Type B pancreatic cell (in vitro differentiated cells): ENCODE measurements at regions not wholly inside any gene's neighbourhood (a gene's known extent, or its start where the extent isn't known, plus 50 kb on each side); places are given as distances from the start of the nearest gene placed in this dataset.

Experiments used
- DNase-seq: peaks from one replicate; pipeline ENCODE4 v3.0.0; 2021; ENCODE audit warnings: mixed read lengths; ENCODE audit not compliant: unreplicated experiment; ENCODE audit errors: extremely low spot score
- H3K27ac Mint-ChIP-seq: 2 replicates; pipeline ENCODE4 v1.8.0; 2021; ENCODE audit warnings: mild to moderate bottlenecking, mixed read lengths
- H3K27me3 Mint-ChIP-seq: 2 replicates; pipeline ENCODE4 v1.8.0; 2021; ENCODE audit warnings: mixed read lengths
- H3K36me3 Mint-ChIP-seq: 2 replicates; pipeline ENCODE4 v1.8.0; 2021; ENCODE audit warnings: mixed read lengths
- H3K4me1 Mint-ChIP-seq: one replicate; pipeline ENCODE4 v1.8.0; 2021; ENCODE audit warnings: mixed read lengths; ENCODE audit not compliant: unreplicated experiment
- H3K4me3 Mint-ChIP-seq: 2 replicates; pipeline ENCODE4 v1.8.0; 2021; ENCODE audit warnings: mild to moderate bottlenecking, mixed read lengths
- H3K9me3 Mint-ChIP-seq: 2 replicates; pipeline ENCODE4 v1.8.0; 2021; ENCODE audit warnings: mixed read lengths
- TF ChIP-seq, protein P1 (sequence below): fragments of 200-600 bp; sonication (generic); conservative IDR thresholded peaks from 2 replicates; pipeline ENCODE4 v1.5.0; 2021; ENCODE audit warnings: antibody characterized with exemption, mild to moderate bottlenecking

DNA sequence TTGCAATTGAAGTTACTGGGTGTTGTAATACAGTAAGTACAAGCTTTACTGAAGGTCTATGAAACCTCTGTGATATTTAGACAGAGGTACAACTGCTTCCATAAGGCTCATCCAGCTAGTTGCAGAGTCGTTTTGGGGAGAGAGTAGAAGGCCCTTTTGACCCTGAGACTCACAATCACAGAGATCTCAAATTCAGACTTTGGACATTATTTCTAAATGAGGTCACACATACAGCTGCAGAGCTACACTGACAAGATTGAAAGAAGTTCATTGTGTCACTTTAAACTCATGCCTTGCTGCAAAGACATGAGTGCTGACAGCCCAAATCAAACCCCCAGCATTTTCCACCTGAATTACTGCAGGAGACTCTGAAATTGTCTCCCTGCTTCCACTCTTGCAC is 205.9 kb upstream of the TMEM161B start:
- Mint-ChIP-seq H3K4me1 (no peaks in the 10 kb centered on the region), H3K27ac (no peak overlapping the region), H3K27me3 (peaks cover 4% of the 10 kb centered on the region), H3K36me3 (no peaks in the 10 kb centered on the region), H3K4me3 (no peak overlapping the region), H3K9me3 (no peaks in the 10 kb centered on the region)
- TF ChIP-seq, protein P1, sequence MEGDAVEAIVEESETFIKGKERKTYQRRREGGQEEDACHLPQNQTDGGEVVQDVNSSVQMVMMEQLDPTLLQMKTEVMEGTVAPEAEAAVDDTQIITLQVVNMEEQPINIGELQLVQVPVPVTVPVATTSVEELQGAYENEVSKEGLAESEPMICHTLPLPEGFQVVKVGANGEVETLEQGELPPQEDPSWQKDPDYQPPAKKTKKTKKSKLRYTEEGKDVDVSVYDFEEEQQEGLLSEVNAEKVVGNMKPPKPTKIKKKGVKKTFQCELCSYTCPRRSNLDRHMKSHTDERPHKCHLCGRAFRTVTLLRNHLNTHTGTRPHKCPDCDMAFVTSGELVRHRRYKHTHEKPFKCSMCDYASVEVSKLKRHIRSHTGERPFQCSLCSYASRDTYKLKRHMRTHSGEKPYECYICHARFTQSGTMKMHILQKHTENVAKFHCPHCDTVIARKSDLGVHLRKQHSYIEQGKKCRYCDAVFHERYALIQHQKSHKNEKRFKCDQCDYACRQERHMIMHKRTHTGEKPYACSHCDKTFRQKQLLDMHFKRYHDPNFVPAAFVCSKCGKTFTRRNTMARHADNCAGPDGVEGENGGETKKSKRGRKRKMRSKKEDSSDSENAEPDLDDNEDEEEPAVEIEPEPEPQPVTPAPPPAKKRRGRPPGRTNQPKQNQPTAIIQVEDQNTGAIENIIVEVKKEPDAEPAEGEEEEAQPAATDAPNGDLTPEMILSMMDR = no peak
- DNase-seq = no peak

DNA sequence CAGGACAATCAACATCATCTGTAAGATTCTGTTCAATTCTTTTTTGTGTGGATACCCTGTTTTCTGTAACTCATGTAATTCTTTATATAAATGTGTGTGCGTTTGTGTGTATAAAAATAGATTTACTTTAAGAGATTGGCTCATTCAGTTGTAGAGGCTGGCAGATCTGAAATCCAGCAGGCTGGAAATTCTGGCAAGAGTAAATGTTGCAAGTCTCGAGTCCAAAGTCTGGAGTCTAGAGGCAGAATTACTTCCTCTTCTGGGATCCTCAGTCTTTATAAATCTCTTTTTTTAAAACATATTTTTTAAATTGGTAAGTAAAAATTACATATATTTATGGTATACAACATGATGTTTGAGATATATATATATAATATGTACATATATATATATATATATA is 202.1 kb upstream of the TMEM161B start:
- H3K27me3 Mint-ChIP-seq = peaks cover 4% of the 10 kb centered on the region
- DNase-seq = no peak
- H3K4me1 Mint-ChIP-seq = no peaks in the 10 kb centered on the region
- TF ChIP-seq, protein P1 = no peak
- no peaks in the 10 kb centered on the region for H3K9me3 Mint-ChIP-seq
- no peak overlapping the region for H3K4me3 Mint-ChIP-seq
- H3K27ac Mint-ChIP-seq = no peak overlapping the region
- no peaks in the 10 kb centered on the region for H3K36me3 Mint-ChIP-seq

DNA sequence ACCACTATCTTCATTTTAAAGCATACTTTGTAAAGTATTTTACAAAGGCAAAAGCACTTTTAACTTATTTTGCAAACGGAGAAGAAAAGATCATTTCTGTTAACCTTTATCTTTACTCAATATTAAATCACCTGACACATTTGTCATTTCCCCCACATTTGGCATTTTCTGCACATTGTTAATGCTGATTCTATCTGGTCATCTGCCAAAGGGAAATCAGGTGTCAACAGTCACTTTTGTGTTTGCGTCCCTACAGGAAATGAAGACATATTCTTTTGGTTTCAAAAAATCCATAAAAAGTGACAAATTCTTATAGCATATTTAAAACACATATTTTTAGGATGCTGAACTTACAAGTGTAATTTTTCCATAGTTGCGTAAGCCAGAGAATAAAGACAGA is 191.3 kb upstream of the TMEM161B start:
- no peak for DNase-seq
- TF ChIP-seq, protein P1 = no peak
- H3K4me3 Mint-ChIP-seq = no peak overlapping the region
- no peaks in the 10 kb centered on the region for H3K9me3 Mint-ChIP-seq
- H3K27ac Mint-ChIP-seq = no peak overlapping the region
- H3K27me3 Mint-ChIP-seq = peaks cover 3% of the 10 kb centered on the region
- H3K4me1 Mint-ChIP-seq = no peaks in the 10 kb centered on the region
- H3K36me3 Mint-ChIP-seq = no peaks in the 10 kb centered on the region

DNA sequence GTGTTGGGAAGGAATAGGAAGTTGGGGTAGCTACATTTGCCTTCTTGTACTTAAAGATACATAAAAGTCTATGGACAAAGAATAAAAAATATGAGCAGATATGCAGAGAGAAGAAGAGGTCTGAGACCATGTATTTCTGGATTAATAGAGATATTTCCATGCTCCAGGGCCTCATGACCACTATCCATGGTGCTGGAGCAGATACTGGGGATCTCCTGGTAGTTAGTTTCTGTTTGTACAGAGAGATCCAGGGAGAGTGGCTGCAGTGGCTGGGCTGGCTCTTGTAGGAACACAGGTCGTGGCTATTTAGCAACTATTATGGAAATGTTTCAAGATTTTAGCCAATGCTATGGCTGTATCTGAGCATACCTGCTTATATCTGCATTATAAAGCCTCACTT is 184.2 kb upstream of the TMEM161B start:
- no peaks in the 10 kb centered on the region for H3K4me1 Mint-ChIP-seq
- no peak overlapping the region for H3K27ac Mint-ChIP-seq
- no peaks in the 10 kb centered on the region for H3K9me3 Mint-ChIP-seq
- DNase-seq = no peak
- peaks cover 11% of the 10 kb centered on the region for H3K27me3 Mint-ChIP-seq
- TF ChIP-seq, protein P1 = no peak
- no peaks in the 10 kb centered on the region for H3K36me3 Mint-ChIP-seq
- no peak overlapping the region for H3K4me3 Mint-ChIP-seq

DNA sequence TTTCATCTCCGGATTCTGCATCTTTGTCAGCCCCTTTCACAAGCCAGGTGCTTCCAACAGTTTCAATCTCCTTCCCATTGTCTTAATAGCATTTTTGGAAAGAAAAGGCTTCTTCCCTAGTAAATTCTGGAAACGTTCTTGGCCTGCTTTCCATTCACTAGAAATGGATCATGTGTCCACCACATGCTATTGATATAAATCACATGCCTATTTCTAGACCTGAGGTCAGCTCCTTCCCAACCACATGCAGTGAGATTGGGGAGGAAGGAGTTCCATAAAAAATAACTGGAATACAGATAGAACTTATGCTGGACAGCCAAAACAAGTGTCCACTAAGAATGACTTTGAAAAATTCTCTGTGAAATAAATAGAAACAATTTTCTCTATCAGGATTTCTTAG is 181.6 kb upstream of the TMEM161B start:
- H3K27me3 Mint-ChIP-seq = peaks cover 11% of the 10 kb centered on the region
- no peaks in the 10 kb centered on the region for H3K36me3 Mint-ChIP-seq
- no peak for DNase-seq
- H3K4me1 Mint-ChIP-seq = no peaks in the 10 kb centered on the region
- TF ChIP-seq, protein P1 = no peak
- H3K4me3 Mint-ChIP-seq = no peak overlapping the region
- H3K27ac Mint-ChIP-seq = no peak overlapping the region
- H3K9me3 Mint-ChIP-seq = no peaks in the 10 kb centered on the region

DNA sequence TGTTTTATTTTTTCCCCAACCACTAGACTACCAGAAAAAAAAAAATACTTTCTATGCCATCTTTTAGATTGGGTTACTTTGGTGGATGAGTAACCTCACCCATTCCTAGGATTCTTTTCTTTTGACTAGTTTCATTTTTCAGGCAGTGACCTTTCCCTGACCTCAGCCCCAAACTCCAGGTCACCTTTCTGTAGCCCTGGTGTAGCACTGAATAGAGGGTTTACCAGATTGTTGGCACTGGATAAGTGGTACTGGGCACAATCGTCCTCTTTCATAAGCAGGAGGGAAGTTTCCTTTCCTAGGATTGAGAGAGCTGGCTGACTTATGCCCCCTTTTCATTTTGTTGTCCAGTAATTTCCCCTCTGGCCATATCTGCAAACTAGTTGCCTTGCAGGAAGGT is 169.4 kb upstream of the TMEM161B start:
- Mint-ChIP-seq H3K9me3 (no peaks in the 10 kb centered on the region), H3K4me3 (no peak overlapping the region), H3K4me1 (no peaks in the 10 kb centered on the region)

More for the DNA sequence above, 169.4 kb upstream of the TMEM161B start:
- Mint-ChIP-seq H3K27me3 (no peaks in the 10 kb centered on the region), H3K27ac (no peak overlapping the region), H3K36me3 (no peaks in the 10 kb centered on the region)
- TF ChIP-seq, protein P1 = no peak
- DNase-seq = no peak
